GM12878 (cell line): ENCODE measurements at regions not wholly inside any gene's neighbourhood (a gene's known extent, or its start where the extent isn't known, plus 50 kb on each side); places are given as distances from the start of the nearest gene placed in this dataset.

Experiments used
- ATAC-seq: fragments of 200-7000 bp; cut with Tn5 transposase; 3 replicates; pipeline ENCODE4 v1.9.1; 2020; ENCODE audit warnings: mild to moderate bottlenecking, moderate library complexity
- BruUV-seq: library from RNA; stranded (reverse); fragments of 400-500 nt; replicated peaks from 2 replicates; lab custom pipeline; 2021; lab: Mats Ljungman, UMichigan
- CTCF ChIA-PET: fragments of 300-600 bp; sonication (Branson Sonifier 250); formaldehyde crosslinking; extraction: SDS; loops from one replicate; lab custom pipeline; 2021; ENCODE audit warnings: inconsistent platforms; lab: Yijun Ruan, JAX
- POLR2A ChIA-PET: fragments of 350-600 bp; formaldehyde crosslinking; extraction: SDS; loops from one replicate; lab custom pipeline; 2021; ENCODE audit warnings: inconsistent platforms; lab: Charles Lee
- RAD21 ChIA-PET: fragments of 300-600 bp; sonication (Branson Sonifier 250); formaldehyde crosslinking; loops from one replicate; lab custom pipeline; 2023; ENCODE audit warnings: antibody characterized with exemption; ENCODE audit not compliant: unreplicated experiment; lab: Charles Lee
- SMC1A ChIA-PET: fragments of 300-600 bp; sonication (Branson Sonifier 250); formaldehyde crosslinking; loops from one replicate; lab custom pipeline; 2023; ENCODE audit not compliant: unreplicated experiment, uncharacterized antibody; lab: Charles Lee
- DNase-seq: peaks from one replicate; pipeline ENCODE4 v3.0.0-alpha.2; 2011; ENCODE audit warnings: low read depth, low spot score
- FAIRE-seq: peaks from 3 replicates; lab custom pipeline; 2011; peaks lifted over from hg19 to GRCh38; lab: Jason Lieb, UNC
- H2AFZ ChIP-seq: 2 replicates; pipeline ENCODE4 v1.6.0; 2011; ENCODE audit warnings: low read depth, low read length, control low read depth; ENCODE audit not compliant: control insufficient read depth
- H3K27ac ChIP-seq: 2 replicates; pipeline ENCODE4 v1.5.1; 2011; ENCODE audit warnings: control low read depth; ENCODE audit not compliant: control insufficient read depth, insufficient read depth
- H3K27me3 ChIP-seq, 2 experiments: replicated peaks in 1 of 2; 2 replicates each; pipeline versions ENCODE4 v1.6.0 to v1.6.1; 2011; ENCODE audit warnings: low read length in 1 of 2; ENCODE audit not compliant: control insufficient read depth in 2 of 2, insufficient read depth in 2 of 2
- H3K36me3 ChIP-seq, 2 experiments: 2 replicates each; pipeline ENCODE4 v1.5.1; 2011; ENCODE audit warnings: low read length in 1 of 2; ENCODE audit not compliant: control insufficient read depth in 2 of 2, insufficient read depth in 2 of 2
- H3K4me1 ChIP-seq: 2 replicates; pipeline ENCODE4 v1.6.1; 2011; ENCODE audit warnings: mild to moderate bottlenecking, low read length, moderate library complexity, mixed read lengths; ENCODE audit not compliant: control insufficient read depth, insufficient read depth
- H3K4me2 ChIP-seq: 2 replicates; pipeline ENCODE4 v1.6.0; 2011; ENCODE audit warnings: control low read depth; ENCODE audit not compliant: control insufficient read depth, insufficient read depth
- H3K4me3 ChIP-seq: fragments of 200-600 bp; sonication (generic); 2 replicates; pipeline ENCODE4 v1.5.1; 2016
- H3K79me2 ChIP-seq: 2 replicates; pipeline ENCODE4 v1.6.0; 2011; ENCODE audit warnings: low read length; ENCODE audit not compliant: control insufficient read depth, insufficient read depth
- H3K9ac ChIP-seq: 2 replicates; pipeline ENCODE4 v1.8.0; 2011; ENCODE audit warnings: low read length, control low read depth, mixed read lengths; ENCODE audit not compliant: control insufficient read depth, insufficient read depth
- H3K9me3 ChIP-seq: replicated peaks from 3 replicates; pipeline ENCODE4 v1.5.1; 2011; ENCODE audit warnings: mild to moderate bottlenecking, low read length; ENCODE audit not compliant: control insufficient read depth, insufficient read depth
- H4K20me1 ChIP-seq: 2 replicates; pipeline ENCODE4 v1.6.0; 2011; ENCODE audit not compliant: control insufficient read depth, insufficient read depth
- HDGF ChIP-seq: fragments of 450-650 bp; IDR thresholded peaks from 2 replicates; pipeline ENCODE4 v1.6.1; 2016; ENCODE audit warnings: antibody characterized with exemption
- IRF4 ChIP-seq: IDR thresholded peaks from 2 replicates; pipeline ENCODE4 v1.6.1; 2011; ENCODE audit warnings: low read depth, low read length
- KAT2A ChIP-seq: conservative IDR thresholded peaks from 2 replicates; pipeline ENCODE4 v1.6.1; 2011; ENCODE audit warnings: low read depth, low read length; ENCODE audit not compliant: control insufficient read depth
- MXI1 ChIP-seq: fragments of 150-350 bp; IDR thresholded peaks from 2 replicates; pipeline ENCODE4 v1.6.1; 2011; ENCODE audit warnings: low read depth, mild to moderate bottlenecking, inconsistent platforms, low read length, improper control_type of control experiment
- NFYB ChIP-seq: IDR thresholded peaks from 2 replicates; pipeline ENCODE4 v1.6.1; 2011; ENCODE audit warnings: low read depth, mild to moderate bottlenecking, low read length, improper control_type of control experiment, moderate library complexity; ENCODE audit not compliant: insufficient read depth
- NR2C1 ChIP-seq: fragments of 450-650 bp; IDR thresholded peaks from 2 replicates; pipeline ENCODE4 v1.6.1; 2017; ENCODE audit warnings: antibody characterized with exemption, mild to moderate bottlenecking, moderate library complexity
- SRF ChIP-seq, 2 experiments: IDR thresholded peaks; 2 replicates each; pipeline ENCODE4 v1.6.1; 2011; ENCODE audit warnings: low read depth in 2 of 2, low read length in 2 of 2, mild to moderate bottlenecking in 1 of 2, moderate library complexity in 1 of 2
- TBL1XR1 ChIP-seq: IDR thresholded peaks from 2 replicates; pipeline ENCODE4 v1.6.1; 2012; ENCODE audit warnings: low read depth, low read length, improper control_type of control experiment
- YBX1 ChIP-seq: fragments of 450-650 bp; IDR thresholded peaks from 2 replicates; pipeline ENCODE4 v1.6.1; 2016; ENCODE audit warnings: antibody characterized with exemption
- in situ Hi-C: fragments of 300-500 bp; cut with MboI; formaldehyde crosslinking; loops from 9 replicates; pipeline ENCODE4 v1.14.3; 2018; ENCODE audit warnings: mixed read lengths
- intact Hi-C: fragments of 100-400 bp; cut with micrococcal nuclease; formaldehyde crosslinking; loops from one replicate; pipeline ENCODE4 v1.14.2; 2022; ENCODE audit not compliant: unreplicated experiment
- TF ChIP-seq, protein P1 (sequence below): fragments of 450-650 bp; IDR thresholded peaks from 2 replicates; pipeline ENCODE4 v1.6.1; 2017; ENCODE audit warnings: borderline replicate concordance

DNA sequence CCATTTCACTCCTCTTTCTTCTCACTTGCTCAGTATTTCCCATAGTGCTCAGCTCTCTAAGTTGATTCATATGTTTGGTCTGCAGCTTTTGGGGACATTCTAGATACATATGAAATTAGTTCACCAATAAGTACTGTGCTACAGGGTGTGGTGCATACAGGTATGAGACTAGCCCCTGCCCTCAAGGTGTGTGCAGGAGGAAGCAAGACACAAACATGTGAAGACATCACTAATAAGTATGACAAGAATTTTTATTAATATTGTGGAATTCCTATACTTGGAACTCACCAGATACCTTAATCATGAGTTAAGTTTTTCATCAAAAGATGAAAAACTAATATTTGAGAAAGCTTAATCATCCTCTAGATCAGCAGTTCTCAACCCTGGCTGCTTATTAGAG, 505.2 kb downstream of the ZNF674 start:
- SMC1A ChIA-PET: no interaction called here
- CTCF ChIA-PET: no interaction called here
- ATAC-seq (no peak), FAIRE-seq (no peak), DNase-seq (no peak)
- no TSS peak for BruUV-seq
- intact Hi-C loops (no loop called here), in situ Hi-C loops (no loop called here)
- Histone ChIP-seq H3K36me3 (no peaks in the 10 kb centered on the region), H3K79me2 (no peaks in the 10 kb centered on the region), H3K27me3 (no peaks in the 10 kb centered on the region), H3K4me1 (no peaks in the 10 kb centered on the region), H3K9ac (no peak overlapping the region), H3K9me3 (no peaks in the 10 kb centered on the region), H2AFZ (no peak overlapping the region), H3K4me2 (no peak overlapping the region), H3K4me3 (no peak overlapping the region), H4K20me1 (no peaks in the 10 kb centered on the region), H3K27ac (no peak overlapping the region)
- RAD21 ChIA-PET: no interaction called here
- POLR2A ChIA-PET: no interaction called here
- TF ChIP-seq YBX1: no peak
- no peak for TF ChIP-seq SRF (IDR thresholded peaks at IDR 0.05; ENCODE audit: low read depth in 2 of 2, low read length in 2 of 2)
- TF ChIP-seq TBL1XR1: no peak
- TF ChIP-seq MXI1: no peak
- TF ChIP-seq KAT2A: no peak
- no peak for TF ChIP-seq HDGF
- TF ChIP-seq IRF4: no peak
- TF ChIP-seq, protein P1, sequence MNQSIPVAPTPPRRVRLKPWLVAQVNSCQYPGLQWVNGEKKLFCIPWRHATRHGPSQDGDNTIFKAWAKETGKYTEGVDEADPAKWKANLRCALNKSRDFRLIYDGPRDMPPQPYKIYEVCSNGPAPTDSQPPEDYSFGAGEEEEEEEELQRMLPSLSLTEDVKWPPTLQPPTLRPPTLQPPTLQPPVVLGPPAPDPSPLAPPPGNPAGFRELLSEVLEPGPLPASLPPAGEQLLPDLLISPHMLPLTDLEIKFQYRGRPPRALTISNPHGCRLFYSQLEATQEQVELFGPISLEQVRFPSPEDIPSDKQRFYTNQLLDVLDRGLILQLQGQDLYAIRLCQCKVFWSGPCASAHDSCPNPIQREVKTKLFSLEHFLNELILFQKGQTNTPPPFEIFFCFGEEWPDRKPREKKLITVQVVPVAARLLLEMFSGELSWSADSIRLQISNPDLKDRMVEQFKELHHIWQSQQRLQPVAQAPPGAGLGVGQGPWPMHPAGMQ: no peak
- no peak for TF ChIP-seq NR2C1
- TF ChIP-seq NFYB: no peak
